GM23338 (cell line): ENCODE measurements at regions not wholly inside any gene's neighbourhood (a gene's known extent, or its start where the extent isn't known, plus 50 kb on each side); places are given as distances from the start of the nearest gene placed in this dataset.

ENCODE experiments used
- ATAC-seq: fragments of 200-7000 bp; cut with Tn5 transposase; 3 replicates; pipeline ENCODE4 v1.9.1; 2020
- DNase-seq: peaks from one replicate; pipeline ENCODE4 v3.0.0-alpha.2; 2015; ENCODE audit warnings: low spot score
- H2AFZ ChIP-seq: fragments of 200-600 bp; sonication (generic); 2 replicates; pipeline ENCODE4 v1.8.0; 2016; ENCODE audit warnings: antibody characterized with exemption, mild to moderate bottlenecking, moderate library complexity
- H3F3A ChIP-seq: fragments of 200-600 bp; sonication (generic); replicated peaks from 2 replicates; pipeline ENCODE4 v1.8.0; 2017; ENCODE audit warnings: antibody characterized with exemption, mixed run types, low read depth
- H3K27ac ChIP-seq: fragments of 200-600 bp; sonication (generic); 2 replicates; pipeline ENCODE4 v1.6.1; 2016; ENCODE audit warnings: low read depth
- H3K27me3 ChIP-seq: fragments of 200-600 bp; sonication (generic); 2 replicates; pipeline ENCODE4 v1.8.0; 2016; ENCODE audit warnings: mild to moderate bottlenecking, mixed run types, moderate library complexity; ENCODE audit not compliant: insufficient read depth
- H3K36me3 ChIP-seq: fragments of 200-600 bp; sonication (generic); 2 replicates; pipeline ENCODE4 v1.8.0; 2016; ENCODE audit warnings: mild to moderate bottlenecking; ENCODE audit not compliant: insufficient read depth
- H3K4me1 ChIP-seq: fragments of 200-600 bp; sonication (generic); 2 replicates; pipeline ENCODE4 v1.8.0; 2016; ENCODE audit warnings: mild to moderate bottlenecking, moderate library complexity; ENCODE audit not compliant: insufficient read depth
- H3K4me2 ChIP-seq: fragments of 200-600 bp; sonication (generic); 2 replicates; pipeline ENCODE4 v1.7.1; 2017; ENCODE audit warnings: mixed run types
- H3K4me3 ChIP-seq: fragments of 200-600 bp; sonication (generic); 2 replicates; pipeline ENCODE4 v1.6.1; 2016; ENCODE audit warnings: mixed run types
- H3K79me2 ChIP-seq: fragments of 200-600 bp; sonication (generic); replicated peaks from 2 replicates; pipeline ENCODE4 v1.8.0; 2017; ENCODE audit warnings: mild to moderate bottlenecking; ENCODE audit not compliant: insufficient read depth
- H3K9me2 ChIP-seq: fragments of 200-600 bp; sonication (generic); 2 replicates; pipeline ENCODE4 v1.8.0; 2017; ENCODE audit not compliant: insufficient read depth
- H4K20me1 ChIP-seq: fragments of 200-600 bp; sonication (generic); replicated peaks from 2 replicates; pipeline ENCODE4 v1.8.0; 2017; ENCODE audit warnings: mild to moderate bottlenecking; ENCODE audit not compliant: insufficient read depth
- H3K27ac Mint-ChIP-seq: 2 replicates; pipeline ENCODE4 v1.8.0; 2020; ENCODE audit warnings: inconsistent platforms, mild to moderate bottlenecking, moderate library complexity, mixed read lengths
- H3K27me3 Mint-ChIP-seq: 3 replicates; pipeline ENCODE4 v1.8.0; 2022; ENCODE audit warnings: low read depth, mild to moderate bottlenecking, moderate library complexity, mixed read lengths, inconsistent platforms; ENCODE audit not compliant: insufficient read depth, poor library complexity
- H3K36me3 Mint-ChIP-seq: 3 replicates; pipeline ENCODE4 v1.8.0; 2021; ENCODE audit warnings: low read depth, mild to moderate bottlenecking, inconsistent platforms, moderate library complexity, mixed read lengths
- H3K4me1 Mint-ChIP-seq: 3 replicates; pipeline ENCODE4 v1.8.0; 2020; ENCODE audit warnings: mild to moderate bottlenecking, inconsistent platforms, mixed read lengths
- H3K4me3 Mint-ChIP-seq: 3 replicates; pipeline ENCODE4 v1.8.0; 2021; ENCODE audit warnings: moderate library complexity, mild to moderate bottlenecking, inconsistent platforms, mixed read lengths
- H3K9me3 Mint-ChIP-seq: 3 replicates; pipeline ENCODE4 v1.8.0; 2020; ENCODE audit warnings: moderate library complexity, mild to moderate bottlenecking, inconsistent platforms, mixed read lengths
- CREB1 ChIP-seq: fragments of 250-450 bp; sonication (Bioruptor Pico); IDR thresholded peaks from 2 replicates; pipeline ENCODE4 v1.5.0; 2020; ENCODE audit warnings: low read depth, mild to moderate bottlenecking, moderate library complexity
- CTCF ChIP-seq, 2 experiments: fragments of 200-600 bp in 1 of 2; sonication (generic) in 1 of 2; conservative IDR thresholded peaks; 2 replicates each; pipeline versions ENCODE4 v1.5.1 to v1.6.1; 2016 to 2017; ENCODE audit warnings: antibody characterized with exemption in 2 of 2, low read depth in 2 of 2, mild to moderate bottlenecking in 2 of 2, moderate library complexity in 1 of 2
- EZH2 ChIP-seq: fragments of 200-600 bp; sonication (generic); IDR thresholded peaks from one replicate; pipeline ENCODE4 v1.8.0; 2017; ENCODE audit warnings: antibody characterized with exemption, mild to moderate bottlenecking, low read depth; ENCODE audit not compliant: unreplicated experiment
- JUNB ChIP-seq: IDR thresholded peaks from one replicate; pipeline ENCODE4 v1.6.1; 2016; ENCODE audit warnings: antibody characterized with exemption; ENCODE audit not compliant: unreplicated experiment
- NANOG ChIP-seq: IDR thresholded peaks from 2 replicates; pipeline ENCODE4 v1.6.1; 2016; ENCODE audit warnings: antibody characterized with exemption, borderline replicate concordance
- POLR2AphosphoS5 ChIP-seq: IDR thresholded peaks from 2 replicates; pipeline ENCODE4 v1.6.1; 2016; ENCODE audit warnings: antibody characterized with exemption, low read depth
- STAT1 ChIP-seq: IDR thresholded peaks from one replicate; pipeline ENCODE4 v1.6.1; 2016; ENCODE audit warnings: antibody characterized with exemption; ENCODE audit not compliant: unreplicated experiment
- ZNF331 ChIP-seq: fragments of 250-450 bp; sonication (Bioruptor Pico); IDR thresholded peaks from 2 replicates; pipeline ENCODE4 v1.5.0; 2020; ENCODE audit warnings: low read depth, mild to moderate bottlenecking, moderate library complexity
- ZNF462 ChIP-seq: fragments of 250-450 bp; sonication (Bioruptor Pico); IDR thresholded peaks from 2 replicates; pipeline ENCODE4 v1.5.0; 2020; ENCODE audit warnings: mild to moderate bottlenecking, moderate library complexity
- TF ChIP-seq, protein P1 (sequence below): IDR thresholded peaks from one replicate; pipeline ENCODE4 v1.6.1; 2018; ENCODE audit warnings: antibody characterized with exemption; ENCODE audit not compliant: unreplicated experiment
- TF ChIP-seq, protein P2 (sequence below): IDR thresholded peaks from 2 replicates; pipeline ENCODE4 v1.6.1; 2016; ENCODE audit warnings: antibody characterized with exemption

- no peaks in the 10 kb centered on the region for H3K9me2 ChIP-seq
- ATAC-seq (no peak), DNase-seq (no peak)
- Mint-ChIP-seq H3K4me1 (peaks cover 20% of the 10 kb centered on the region), H3K27ac (no peak overlapping the region), H3K4me3 (no peak overlapping the region), H3K9me3 (no peaks in the 10 kb centered on the region), H3K27me3 (peaks cover 14% of the 10 kb centered on the region), H3K36me3 (no peaks in the 10 kb centered on the region)
- H3K4me1 ChIP-seq: peaks cover 18% of the 10 kb centered on the region; the same call in 1 of the 2 replicates
- 0 out of 2 replicates have a peak, but pooled peaks cover 4% of the 10 kb centered on the region for H3F3A ChIP-seq
- peaks cover 24% of the 10 kb centered on the region for H3K27me3 ChIP-seq
- no peak overlapping the region for H3K4me3 ChIP-seq
- no peak overlapping the region for H2AFZ ChIP-seq
- H3K36me3 ChIP-seq: no peaks in the 10 kb centered on the region
- H3K79me2 ChIP-seq: no peaks in the 10 kb centered on the region
- no peak overlapping the region for H3K4me2 ChIP-seq
- no peak overlapping the region for H3K27ac ChIP-seq
- no peaks in the 10 kb centered on the region for H4K20me1 ChIP-seq
- no peak for TF ChIP-seq NANOG
- no peak for TF ChIP-seq EZH2
- no peak for TF ChIP-seq POLR2AphosphoS5
- TF ChIP-seq ZNF462: no peak
- TF ChIP-seq, protein P1, sequence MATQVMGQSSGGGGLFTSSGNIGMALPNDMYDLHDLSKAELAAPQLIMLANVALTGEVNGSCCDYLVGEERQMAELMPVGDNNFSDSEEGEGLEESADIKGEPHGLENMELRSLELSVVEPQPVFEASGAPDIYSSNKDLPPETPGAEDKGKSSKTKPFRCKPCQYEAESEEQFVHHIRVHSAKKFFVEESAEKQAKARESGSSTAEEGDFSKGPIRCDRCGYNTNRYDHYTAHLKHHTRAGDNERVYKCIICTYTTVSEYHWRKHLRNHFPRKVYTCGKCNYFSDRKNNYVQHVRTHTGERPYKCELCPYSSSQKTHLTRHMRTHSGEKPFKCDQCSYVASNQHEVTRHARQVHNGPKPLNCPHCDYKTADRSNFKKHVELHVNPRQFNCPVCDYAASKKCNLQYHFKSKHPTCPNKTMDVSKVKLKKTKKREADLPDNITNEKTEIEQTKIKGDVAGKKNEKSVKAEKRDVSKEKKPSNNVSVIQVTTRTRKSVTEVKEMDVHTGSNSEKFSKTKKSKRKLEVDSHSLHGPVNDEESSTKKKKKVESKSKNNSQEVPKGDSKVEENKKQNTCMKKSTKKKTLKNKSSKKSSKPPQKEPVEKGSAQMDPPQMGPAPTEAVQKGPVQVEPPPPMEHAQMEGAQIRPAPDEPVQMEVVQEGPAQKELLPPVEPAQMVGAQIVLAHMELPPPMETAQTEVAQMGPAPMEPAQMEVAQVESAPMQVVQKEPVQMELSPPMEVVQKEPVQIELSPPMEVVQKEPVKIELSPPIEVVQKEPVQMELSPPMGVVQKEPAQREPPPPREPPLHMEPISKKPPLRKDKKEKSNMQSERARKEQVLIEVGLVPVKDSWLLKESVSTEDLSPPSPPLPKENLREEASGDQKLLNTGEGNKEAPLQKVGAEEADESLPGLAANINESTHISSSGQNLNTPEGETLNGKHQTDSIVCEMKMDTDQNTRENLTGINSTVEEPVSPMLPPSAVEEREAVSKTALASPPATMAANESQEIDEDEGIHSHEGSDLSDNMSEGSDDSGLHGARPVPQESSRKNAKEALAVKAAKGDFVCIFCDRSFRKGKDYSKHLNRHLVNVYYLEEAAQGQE: no peak
- TF ChIP-seq, protein P2, sequence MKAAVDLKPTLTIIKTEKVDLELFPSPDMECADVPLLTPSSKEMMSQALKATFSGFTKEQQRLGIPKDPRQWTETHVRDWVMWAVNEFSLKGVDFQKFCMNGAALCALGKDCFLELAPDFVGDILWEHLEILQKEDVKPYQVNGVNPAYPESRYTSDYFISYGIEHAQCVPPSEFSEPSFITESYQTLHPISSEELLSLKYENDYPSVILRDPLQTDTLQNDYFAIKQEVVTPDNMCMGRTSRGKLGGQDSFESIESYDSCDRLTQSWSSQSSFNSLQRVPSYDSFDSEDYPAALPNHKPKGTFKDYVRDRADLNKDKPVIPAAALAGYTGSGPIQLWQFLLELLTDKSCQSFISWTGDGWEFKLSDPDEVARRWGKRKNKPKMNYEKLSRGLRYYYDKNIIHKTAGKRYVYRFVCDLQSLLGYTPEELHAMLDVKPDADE: no peak
- TF ChIP-seq CREB1 (CRISPR knock-in tag): no peak
- TF ChIP-seq STAT1: no peak
- no peak for TF ChIP-seq ZNF331 (CRISPR knock-in tag)
- no peak for TF ChIP-seq JUNB
- TF ChIP-seq CTCF (conservative IDR thresholded peaks at IDR 0.05; ENCODE audit: low read depth in 2 of 2): no peak
These were observed 219.2 kb downstream of the MTX2 start for GRCh38 chr2:176488431-176488830.
